GM12873 (cell line): ENCODE measurements at regions not wholly inside any gene's neighbourhood (a gene's known extent, or its start where the extent isn't known, plus 50 kb on each side); places are given as distances from the start of the nearest gene placed in this dataset.

Experiments
- CTCF ChIP-seq: IDR thresholded peaks from 2 replicates; pipeline ENCODE4 v1.5.1; 2012; ENCODE audit warnings: low read depth, mild to moderate bottlenecking, moderate library complexity, low read length, control low read depth; ENCODE audit not compliant: insufficient read depth; ENCODE audit errors: missing control alignments

GRCh38 chr13:103758222-103758621 is 692.0 kb upstream of the SLC10A2 start:
- no peak for TF ChIP-seq CTCF

GRCh38 chr13:103757361-103757760 is 691.1 kb upstream of the SLC10A2 start:
- TF ChIP-seq CTCF: no peak

GRCh38 chr13:103754783-103755182 is 688.6 kb upstream of the SLC10A2 start:
- TF ChIP-seq CTCF: no peak

- no peak for TF ChIP-seq CTCF
These were observed 668.6 kb upstream of the SLC10A2 start for GRCh38 chr13:103734837-103735236.

- no peak for TF ChIP-seq CTCF
These were observed 665.7 kb upstream of the SLC10A2 start for GRCh38 chr13:103731959-103732358.

GRCh38 chr13:103730407-103730806 is 664.2 kb upstream of the SLC10A2 start:
- TF ChIP-seq CTCF: no peak

GRCh38 chr13:103726808-103727207 is 660.6 kb upstream of the SLC10A2 start:
- no peak for TF ChIP-seq CTCF

GRCh38 chr13:103716718-103717117 is 650.5 kb upstream of the SLC10A2 start:
- no peak for TF ChIP-seq CTCF
